Osteoblast (primary cell): ENCODE measurements at regions not wholly inside any gene's neighbourhood (a gene's known extent, or its start where the extent isn't known, plus 50 kb on each side); places are given as distances from the start of the nearest gene placed in this dataset.
A peak's percentile ranks its signal among the peaks of the same experiment; 100 is the strongest.

Source experiments
- DNase-seq: peaks from one replicate; pipeline ENCODE4 v3.0.0; 2011; ENCODE audit warnings: low spot score, mixed read lengths; ENCODE audit not compliant: insufficient read length; ENCODE audit errors: missing footprints
- H2AFZ ChIP-seq: 2 replicates; pipeline ENCODE4 v1.6.0; 2011; ENCODE audit warnings: mild to moderate bottlenecking, low read length
- H3K27ac ChIP-seq: 2 replicates; pipeline ENCODE4 v1.5.1; 2011; ENCODE audit warnings: mild to moderate bottlenecking, low read depth, low read length, moderate library complexity
- H3K27me3 ChIP-seq: 2 replicates; pipeline ENCODE4 v1.6.0; 2012; ENCODE audit warnings: mild to moderate bottlenecking, control low read depth, inconsistent platforms, low read length, moderate library complexity; ENCODE audit not compliant: insufficient read depth
- H3K36me3 ChIP-seq: 2 replicates; pipeline ENCODE4 v1.5.1; 2011; ENCODE audit warnings: mild to moderate bottlenecking, low read length, control low read depth, moderate library complexity; ENCODE audit not compliant: insufficient read depth
- H3K4me1 ChIP-seq: 2 replicates; pipeline ENCODE4 v1.5.1; 2011; ENCODE audit warnings: mild to moderate bottlenecking, low read length, control low read depth, moderate library complexity; ENCODE audit not compliant: insufficient read depth
- H3K4me2 ChIP-seq: 2 replicates; pipeline ENCODE4 v1.6.0; 2011; ENCODE audit warnings: mild to moderate bottlenecking, low read length; ENCODE audit not compliant: insufficient read depth
- H3K4me3 ChIP-seq: fragments of 200-600 bp; sonication (generic); 3 replicates; pipeline ENCODE4 v1.5.1; 2012; ENCODE audit warnings: mild to moderate bottlenecking, low read length, inconsistent platforms; ENCODE audit not compliant: insufficient read depth
- H3K79me2 ChIP-seq: 2 replicates; pipeline ENCODE4 v1.6.0; 2012; ENCODE audit warnings: mild to moderate bottlenecking, low read length, control low read depth, inconsistent platforms; ENCODE audit not compliant: insufficient read depth
- H3K9me3 ChIP-seq: 2 replicates; pipeline ENCODE4 v1.5.1; 2011; ENCODE audit warnings: low read depth, low read length, control low read depth
- H4K20me1 ChIP-seq: 2 replicates; pipeline ENCODE4 v1.6.0; 2012; ENCODE audit warnings: mild to moderate bottlenecking, low read length, control low read depth; ENCODE audit not compliant: insufficient read depth
- TF ChIP-seq, protein P1 (sequence below): IDR thresholded peaks from 2 replicates; pipeline ENCODE4 v1.5.1; 2011; ENCODE audit warnings: mild to moderate bottlenecking, low read depth, low read length, moderate library complexity; ENCODE audit errors: extremely low read depth

DNA sequence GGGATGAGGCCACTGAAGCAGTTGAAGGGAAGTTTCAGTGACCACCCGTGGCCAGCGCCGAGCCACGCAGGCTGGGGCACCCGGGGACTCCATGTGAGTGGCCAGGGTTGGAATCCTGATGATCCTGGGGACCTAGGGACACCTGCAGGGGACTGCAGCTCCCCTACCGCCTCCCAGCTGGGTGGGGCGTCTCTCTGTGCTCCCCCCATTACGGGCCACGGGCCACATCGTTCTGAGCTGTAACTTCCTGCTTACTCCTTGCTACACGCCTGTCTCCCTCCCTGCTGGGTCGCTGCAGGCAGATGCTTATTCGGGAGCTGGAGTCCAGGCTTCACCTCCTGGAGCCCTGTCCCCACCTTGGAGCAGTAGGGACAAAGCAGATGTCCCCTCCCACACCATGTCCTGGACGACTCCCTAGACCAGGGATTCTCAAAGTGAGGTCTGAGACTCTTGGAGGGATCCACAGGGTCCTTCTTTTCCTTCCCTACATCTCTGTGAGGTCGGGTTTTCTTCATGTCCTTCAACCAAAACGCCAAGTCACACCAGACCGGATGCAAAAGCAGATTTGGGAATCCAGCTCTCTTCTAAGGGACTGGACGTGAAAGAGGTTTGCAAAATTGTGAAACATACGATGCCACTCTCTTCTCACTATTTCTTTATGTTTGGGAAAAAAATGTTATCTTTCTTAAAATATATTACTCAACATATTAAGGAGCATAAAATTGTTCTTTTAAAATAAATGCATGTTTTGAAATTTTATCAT lies 85.9 kb upstream of the NCOR2 start:
- Histone ChIP-seq H4K20me1 (no peaks in the 10 kb centered on the region), H3K27ac (no peak overlapping the region), H3K4me1 (peaks cover 15% of the 10 kb centered on the region), H3K4me3 (no peak overlapping the region), H3K36me3 (no peaks in the 10 kb centered on the region), H3K27me3 (no peaks in the 10 kb centered on the region), H2AFZ (peak overlapping the region; percentile 35), H3K4me2 (no peak overlapping the region), H3K9me3 (peaks cover 3% of the 10 kb centered on the region), H3K79me2 (no peaks in the 10 kb centered on the region)
- TF ChIP-seq, protein P1, sequence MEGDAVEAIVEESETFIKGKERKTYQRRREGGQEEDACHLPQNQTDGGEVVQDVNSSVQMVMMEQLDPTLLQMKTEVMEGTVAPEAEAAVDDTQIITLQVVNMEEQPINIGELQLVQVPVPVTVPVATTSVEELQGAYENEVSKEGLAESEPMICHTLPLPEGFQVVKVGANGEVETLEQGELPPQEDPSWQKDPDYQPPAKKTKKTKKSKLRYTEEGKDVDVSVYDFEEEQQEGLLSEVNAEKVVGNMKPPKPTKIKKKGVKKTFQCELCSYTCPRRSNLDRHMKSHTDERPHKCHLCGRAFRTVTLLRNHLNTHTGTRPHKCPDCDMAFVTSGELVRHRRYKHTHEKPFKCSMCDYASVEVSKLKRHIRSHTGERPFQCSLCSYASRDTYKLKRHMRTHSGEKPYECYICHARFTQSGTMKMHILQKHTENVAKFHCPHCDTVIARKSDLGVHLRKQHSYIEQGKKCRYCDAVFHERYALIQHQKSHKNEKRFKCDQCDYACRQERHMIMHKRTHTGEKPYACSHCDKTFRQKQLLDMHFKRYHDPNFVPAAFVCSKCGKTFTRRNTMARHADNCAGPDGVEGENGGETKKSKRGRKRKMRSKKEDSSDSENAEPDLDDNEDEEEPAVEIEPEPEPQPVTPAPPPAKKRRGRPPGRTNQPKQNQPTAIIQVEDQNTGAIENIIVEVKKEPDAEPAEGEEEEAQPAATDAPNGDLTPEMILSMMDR, result no peak
- DNase-seq, result no peak

DNA sequence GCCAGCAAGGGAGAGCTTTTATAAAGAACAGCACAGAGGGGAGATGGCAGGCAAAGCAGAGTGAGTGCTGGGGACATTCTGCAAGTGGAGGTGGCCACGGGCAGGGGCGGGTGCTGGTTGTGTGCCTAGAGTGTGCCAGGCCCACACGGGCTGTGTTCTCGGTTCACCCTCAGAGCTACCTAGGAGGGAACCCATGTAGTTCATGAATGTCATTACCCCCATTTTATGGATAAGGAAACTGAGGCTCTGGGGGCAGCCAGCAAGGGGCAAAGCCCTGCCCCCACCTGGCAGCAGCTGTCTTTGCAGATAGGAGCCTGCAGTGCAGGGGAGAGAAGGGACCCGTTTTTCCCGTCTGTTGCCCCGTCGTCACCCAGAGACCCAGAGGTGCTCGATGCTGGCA lies 85.2 kb upstream of the NCOR2 start:
- Histone ChIP-seq H3K4me2 (no peak overlapping the region), H3K79me2 (no peaks in the 10 kb centered on the region), H3K4me3 (no peak overlapping the region), H3K9me3 (peaks cover 3% of the 10 kb centered on the region), H2AFZ (no peak overlapping the region), H3K36me3 (no peaks in the 10 kb centered on the region), H3K4me1 (peaks cover 15% of the 10 kb centered on the region), H3K27me3 (no peaks in the 10 kb centered on the region), H4K20me1 (no peaks in the 10 kb centered on the region), H3K27ac (no peak overlapping the region)
- TF ChIP-seq, protein P1, result no peak
- DNase-seq, result no peak

DNA sequence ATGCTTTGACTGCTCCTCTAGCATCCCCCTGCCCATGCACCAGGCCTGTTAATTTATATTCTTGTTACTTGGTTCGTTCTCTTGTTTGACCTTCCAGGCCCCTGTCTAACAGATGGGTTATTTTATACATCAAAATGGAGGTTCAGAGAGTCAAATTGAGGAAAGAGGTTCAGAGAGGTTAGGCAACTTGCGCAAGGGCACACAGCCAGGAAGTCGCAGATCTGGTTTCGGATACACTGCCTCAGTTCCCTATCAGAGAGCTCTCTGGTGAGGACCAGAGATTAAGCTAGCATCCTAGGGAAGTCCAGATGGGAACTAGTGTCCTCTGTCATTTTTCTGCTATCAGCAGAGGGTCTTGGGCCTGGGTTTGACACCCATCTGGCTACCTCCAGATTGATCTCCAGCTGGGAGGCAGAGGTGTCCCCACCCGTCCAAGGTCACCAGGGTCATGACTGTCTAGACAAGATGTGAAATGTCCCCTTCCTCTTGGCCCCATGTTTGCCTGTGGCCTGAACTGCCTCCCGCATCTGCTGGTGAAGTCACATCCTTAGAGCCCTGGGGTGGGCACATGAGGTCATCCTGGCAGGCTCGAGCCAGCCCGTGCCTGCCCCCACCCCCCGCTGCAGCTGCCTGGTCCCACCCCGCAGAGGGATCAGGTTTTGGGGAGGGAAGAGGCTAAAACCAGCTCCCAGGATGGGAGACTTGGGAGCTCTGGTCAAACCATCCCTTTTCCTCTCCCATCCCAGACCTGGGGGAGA lies 84.3 kb upstream of the NCOR2 start:
- H3K4me1 ChIP-seq, result peaks cover 15% of the 10 kb centered on the region
- H3K4me3 ChIP-seq, result no peak overlapping the region
- H3K79me2 ChIP-seq, result no peaks in the 10 kb centered on the region
- H3K36me3 ChIP-seq, result no peaks in the 10 kb centered on the region
- TF ChIP-seq, protein P1, result no peak
- H3K4me2 ChIP-seq, result no peak overlapping the region
- peaks cover 3% of the 10 kb centered on the region for H3K9me3 ChIP-seq
- no peak for DNase-seq
- H2AFZ ChIP-seq, result no peak overlapping the region
- no peaks in the 10 kb centered on the region for H3K27me3 ChIP-seq
- no peaks in the 10 kb centered on the region for H4K20me1 ChIP-seq
- H3K27ac ChIP-seq, result no peak overlapping the region

DNA sequence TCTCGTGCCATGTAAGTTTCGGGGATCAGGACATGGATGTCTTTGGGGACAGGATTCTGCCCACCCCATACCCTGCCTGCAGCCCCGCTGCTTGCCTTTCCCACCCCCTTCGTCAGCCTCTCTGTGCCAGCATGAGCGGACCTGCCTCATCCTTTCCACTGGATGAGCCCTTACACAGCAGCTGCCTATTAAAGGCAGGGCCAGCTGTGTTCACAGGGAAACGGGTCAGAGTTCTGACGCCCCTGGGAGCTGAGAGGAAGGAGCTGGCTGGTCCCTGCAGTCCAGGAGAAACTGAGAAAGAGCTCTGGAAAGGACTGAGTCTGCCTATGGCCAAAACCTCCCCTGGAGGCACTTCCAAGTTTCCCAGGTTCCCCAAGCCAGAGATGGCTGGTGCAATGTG lies 83.5 kb upstream of the NCOR2 start:
- no peak for DNase-seq
- Histone ChIP-seq H3K79me2 (no peaks in the 10 kb centered on the region), H3K4me2 (no peak overlapping the region), H4K20me1 (no peaks in the 10 kb centered on the region), H3K27ac (no peak overlapping the region), H3K4me1 (peaks cover 15% of the 10 kb centered on the region), H3K4me3 (no peak overlapping the region), H3K27me3 (no peaks in the 10 kb centered on the region), H3K36me3 (no peaks in the 10 kb centered on the region), H3K9me3 (peaks cover 3% of the 10 kb centered on the region), H2AFZ (no peak overlapping the region)
- TF ChIP-seq, protein P1, result no peak
